MV-4-11 (cell line): ENCODE measurements at regions not wholly inside any gene's neighbourhood (a gene's known extent, or its start where the extent isn't known, plus 50 kb on each side); places are given as distances from the start of the nearest gene placed in this dataset.
"Not testable (repeated sequence)": the region's sequence is repeated elsewhere in the genome, so short reads cannot be mapped to it uniquely, and the experiment has no call there.

ENCODE experiments used
- DNase-seq: peaks from one replicate; lab custom pipeline; 2025; lab: John Stamatoyannopoulos, UW

- no peak for DNase-seq
Measured at GRCh38 chr2:161061786-161062185, 98.4 kb upstream of the TANK start.

- peak; percentile 61 for DNase-seq
Measured at GRCh38 chr2:161063157-161063945, 96.9 kb upstream of the TANK start.

GRCh38 chr2:161063946-161064306, 96.3 kb upstream of the TANK start:
- no peak for DNase-seq

- no peak for DNase-seq
Measured at GRCh38 chr2:161067846-161068350, 92.3 kb upstream of the TANK start.

- no peak for DNase-seq
Measured at GRCh38 chr2:161068670-161069069, 91.6 kb upstream of the TANK start.

GRCh38 chr2:161070693-161071479, 89.3 kb upstream of the TANK start:
- no peak for DNase-seq

- not testable (repeated sequence) for DNase-seq
Measured at GRCh38 chr2:161072436-161072835, 87.8 kb upstream of the TANK start.

- no peak for DNase-seq
Measured at GRCh38 chr2:161075701-161076100, 84.5 kb upstream of the TANK start.

- DNase-seq, result no peak
Measured at GRCh38 chr2:161076936-161077335, 83.3 kb upstream of the TANK start.

GRCh38 chr2:161077367-161078210, 82.6 kb upstream of the TANK start:
- DNase-seq, result peak; percentile 99

GRCh38 chr2:161078211-161078539, 82.1 kb upstream of the TANK start:
- no peak for DNase-seq

- peak; percentile 65 for DNase-seq
Measured at GRCh38 chr2:161085149-161085548, 75.1 kb upstream of the TANK start.

- peak; percentile 44 for DNase-seq
Measured at GRCh38 chr2:161088658-161089350, 71.4 kb upstream of the TANK start.

- DNase-seq, result no peak
Measured at GRCh38 chr2:161090411-161090810, 69.8 kb upstream of the TANK start.

GRCh38 chr2:161095314-161095713, 64.9 kb upstream of the TANK start:
- DNase-seq, result no peak

- DNase-seq, result no peak
Measured at GRCh38 chr2:161096336-161096735, 63.9 kb upstream of the TANK start.

GRCh38 chr2:161097157-161097556, 63.1 kb upstream of the TANK start:
- DNase-seq, result no peak

- DNase-seq, result no peak
Measured at GRCh38 chr2:161100211-161100895, 59.9 kb upstream of the TANK start.

GRCh38 chr2:161101406-161101805, 58.8 kb upstream of the TANK start:
- no peak for DNase-seq

GRCh38 chr2:161102770-161103450, 57.3 kb upstream of the TANK start:
- peak; percentile 43 for DNase-seq

GRCh38 chr2:161103451-161103831, 56.8 kb upstream of the TANK start:
- no peak for DNase-seq
